H9 (cell line): ENCODE measurements at regions not wholly inside any gene's neighbourhood (a gene's known extent, or its start where the extent isn't known, plus 50 kb on each side); places are given as distances from the start of the nearest gene placed in this dataset.

Experiments
- DNase-seq: peaks from one replicate; pipeline ENCODE4 v3.0.0-alpha.2; 2017
- H2AFZ ChIP-seq: one replicate; pipeline ENCODE4 v1.6.1; 2013; ENCODE audit warnings: mild to moderate bottlenecking, low read length, control low read depth, moderate library complexity
- H2AK5ac ChIP-seq: 2 replicates; pipeline ENCODE4 v1.6.1; 2013; ENCODE audit warnings: low read length, control low read depth, mixed read lengths; ENCODE audit not compliant: insufficient read length
- H2BK120ac ChIP-seq: one replicate; pipeline ENCODE4 v1.6.1; 2013; ENCODE audit warnings: low read depth, mild to moderate bottlenecking, low read length, control low read depth, inconsistent platforms; ENCODE audit not compliant: poor library complexity, severe bottlenecking
- H2BK12ac ChIP-seq: 2 replicates; pipeline ENCODE4 v1.6.1; 2013; ENCODE audit warnings: low read length, control low read depth, mixed read lengths, low read depth; ENCODE audit not compliant: insufficient read length
- H2BK15ac ChIP-seq: 2 replicates; pipeline ENCODE4 v1.6.1; 2013; ENCODE audit warnings: low read depth, low read length, control low read depth
- H2BK20ac ChIP-seq: one replicate; pipeline ENCODE4 v1.6.1; 2013; ENCODE audit warnings: low read depth, mild to moderate bottlenecking, low read length, control low read depth, inconsistent platforms; ENCODE audit not compliant: poor library complexity, severe bottlenecking
- H2BK5ac ChIP-seq: 2 replicates; pipeline ENCODE4 v1.6.1; 2013; ENCODE audit warnings: low read length, control low read depth, mixed read lengths; ENCODE audit not compliant: insufficient read length
- H3K14ac ChIP-seq: 2 replicates; pipeline ENCODE4 v1.6.1; 2013; ENCODE audit warnings: low read length, control low read depth; ENCODE audit not compliant: insufficient read depth
- H3K18ac ChIP-seq: 2 replicates; pipeline ENCODE4 v1.6.1; 2013; ENCODE audit warnings: low read depth, mild to moderate bottlenecking, mixed read lengths, low read length, control low read depth; ENCODE audit not compliant: insufficient read length
- H3K23ac ChIP-seq: 2 replicates; pipeline ENCODE4 v1.6.1; 2013; ENCODE audit warnings: low read length, control low read depth, mixed read lengths, low read depth; ENCODE audit not compliant: insufficient read length
- H3K23me2 ChIP-seq: 2 replicates; pipeline ENCODE4 v1.6.1; 2013; ENCODE audit warnings: low read depth, mild to moderate bottlenecking, mixed read lengths, low read length, control low read depth; ENCODE audit not compliant: insufficient read length, poor library complexity, severe bottlenecking
- H3K27ac ChIP-seq: 2 replicates; pipeline ENCODE4 v1.5.1; 2013; ENCODE audit warnings: low read length, control low read depth, mixed read lengths, low read depth; ENCODE audit not compliant: insufficient read length
- H3K27me3 ChIP-seq: 2 replicates; pipeline ENCODE4 v1.6.1; 2013; ENCODE audit warnings: low read length, control low read depth, inconsistent platforms; ENCODE audit not compliant: insufficient read depth
- H3K4ac ChIP-seq: 2 replicates; pipeline ENCODE4 v1.6.1; 2013; ENCODE audit warnings: low read depth, mild to moderate bottlenecking, control low read depth, inconsistent platforms, low read length, moderate library complexity
- H3K4me1 ChIP-seq: 2 replicates; pipeline ENCODE4 v1.6.1; 2013; ENCODE audit warnings: low read length, control low read depth, inconsistent platforms; ENCODE audit not compliant: insufficient read depth
- H3K4me2 ChIP-seq: 2 replicates; pipeline ENCODE4 v1.6.1; 2013; ENCODE audit warnings: low read length, control low read depth, mixed read lengths; ENCODE audit not compliant: insufficient read length, insufficient read depth
- H3K56ac ChIP-seq: 2 replicates; pipeline ENCODE4 v1.6.1; 2013; ENCODE audit warnings: low read depth, mild to moderate bottlenecking, mixed read lengths, low read length, control low read depth; ENCODE audit not compliant: insufficient read length
- H3K79me1 ChIP-seq: 2 replicates; pipeline ENCODE4 v1.6.1; 2013; ENCODE audit warnings: low read depth, mild to moderate bottlenecking, moderate library complexity, low read length, control low read depth, inconsistent platforms; ENCODE audit not compliant: insufficient read depth, poor library complexity, severe bottlenecking
- H3K79me2 ChIP-seq: 2 replicates; pipeline ENCODE4 v1.6.1; 2013; ENCODE audit warnings: low read length, control low read depth, inconsistent platforms; ENCODE audit not compliant: insufficient read depth
- H3K9ac ChIP-seq: 2 replicates; pipeline ENCODE4 v1.6.1; 2013; ENCODE audit warnings: low read length, control low read depth, mixed read lengths; ENCODE audit not compliant: insufficient read length; ENCODE audit errors: extremely low read depth
- H3K9me3 ChIP-seq: one replicate; pipeline ENCODE4 v1.6.1; 2013; ENCODE audit warnings: low read depth, low read length, inconsistent platforms; ENCODE audit not compliant: control insufficient read depth
- H3T11ph ChIP-seq: one replicate; pipeline ENCODE4 v1.6.1; 2013; ENCODE audit warnings: mild to moderate bottlenecking, low read length, control low read depth, inconsistent platforms
- H4K20me1 ChIP-seq: one replicate; pipeline ENCODE4 v1.6.1; 2013; ENCODE audit not compliant: control insufficient read depth, insufficient read length, insufficient read depth
- H4K5ac ChIP-seq: 2 replicates; pipeline ENCODE4 v1.6.1; 2013; ENCODE audit warnings: low read depth, mild to moderate bottlenecking, mixed read lengths, low read length, control low read depth; ENCODE audit not compliant: insufficient read length
- H4K8ac ChIP-seq: replicated peaks from 2 replicates; pipeline ENCODE4 v1.6.1; 2013; ENCODE audit warnings: low read length, control low read depth, mixed read lengths, low read depth; ENCODE audit not compliant: insufficient read length
- H4K91ac ChIP-seq: 2 replicates; pipeline ENCODE4 v1.6.1; 2013; ENCODE audit warnings: low read depth, mild to moderate bottlenecking, moderate library complexity, mixed read lengths, low read length, control low read depth; ENCODE audit not compliant: insufficient read length
- H3K27ac Mint-ChIP-seq, 3 experiments: 2 replicates in 2 of 3; 3 replicates in 1 of 3; pipeline ENCODE4 v1.8.0; 2020 to 2021; ENCODE audit warnings: mixed read lengths in 3 of 3, mild to moderate bottlenecking in 1 of 3, moderate library complexity in 1 of 3
- H3K27me3 Mint-ChIP-seq: 2 replicates; pipeline ENCODE4 v1.8.0; 2021; ENCODE audit warnings: low read depth, mild to moderate bottlenecking, moderate library complexity, mixed read lengths
- H3K36me3 Mint-ChIP-seq, 3 experiments: 2 replicates in 2 of 3; 3 replicates in 1 of 3; pipeline ENCODE4 v1.8.0; 2020 to 2021; ENCODE audit warnings: low read depth in 3 of 3, mixed read lengths in 3 of 3; ENCODE audit not compliant: insufficient read depth in 1 of 3
- H3K4me1 Mint-ChIP-seq, 2 experiments: 2 replicates each; pipeline ENCODE4 v1.8.0; 2020; ENCODE audit warnings: mixed read lengths in 2 of 2
- H3K4me3 Mint-ChIP-seq, 2 experiments: 2 replicates in 1 of 2; 3 replicates in 1 of 2; pipeline ENCODE4 v1.8.0; 2020 to 2021; ENCODE audit warnings: mild to moderate bottlenecking in 2 of 2, mixed read lengths in 2 of 2, moderate library complexity in 1 of 2
- H3K9me3 Mint-ChIP-seq, 2 experiments: 2 replicates in 1 of 2; 3 replicates in 1 of 2; pipeline ENCODE4 v1.8.0; 2020; ENCODE audit warnings: mild to moderate bottlenecking in 2 of 2, mixed read lengths in 2 of 2, moderate library complexity in 1 of 2
- CTCF ChIP-seq: fragments of 200-600 bp; sonication (generic); conservative IDR thresholded peaks from 3 replicates; pipeline ENCODE4 v1.8.0; 2021; ENCODE audit warnings: antibody characterized with exemption, mild to moderate bottlenecking
- WGBS: extraction: QIAGEN DNeasy Blood & Tissue Kit; methylation state at CpG from one replicate; pipeline ENCODE4 v1.1.7; 2013; ENCODE audit warnings: missing lambda C conversion rate, low lambda C conversion rate, mixed read lengths; ENCODE audit not compliant: insufficient read length; ENCODE audit errors: extremely low coverage; 5-methylcytosine and 5-hydroxymethylcytosine counted together

DNA sequence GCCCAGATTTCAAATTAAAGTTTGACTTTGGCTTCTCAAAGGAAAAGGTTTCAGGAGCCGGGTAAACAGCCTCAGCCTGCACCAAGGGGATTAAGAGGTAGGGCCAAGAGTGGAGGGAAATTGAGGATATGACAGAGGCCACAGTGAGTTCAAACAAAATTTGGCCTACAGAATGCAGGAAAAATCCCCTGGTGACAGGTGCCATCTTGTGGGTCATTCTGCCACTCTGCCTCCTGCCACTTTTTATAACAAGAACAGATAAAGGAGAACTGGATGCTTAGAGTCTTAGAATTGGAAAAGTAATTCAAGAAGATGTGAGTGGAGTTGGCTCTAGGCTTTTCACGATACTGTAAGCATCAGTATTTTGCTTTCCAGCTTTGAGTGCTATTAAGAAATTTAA, 253.2 kb downstream of the NR2F2 start:
- no peaks in the 10 kb centered on the region for H4K20me1 ChIP-seq
- H3K23me2 ChIP-seq: no peaks in the 10 kb centered on the region
- peaks cover 17 to 31% of the 10 kb centered on the region in 2 experiments for H3K4me1 Mint-ChIP-seq

More for the DNA sequence above, 253.2 kb downstream of the NR2F2 start:
- Mint-ChIP-seq H3K27me3 (peaks cover 2% of the 10 kb centered on the region), H3K9me3 (no peaks in the 10 kb centered on the region), H3K27ac (no peak overlapping the region), H3K36me3 (no peaks in the 10 kb centered on the region), H3K4me3 (no peak overlapping the region)
- no peak overlapping the region for H4K5ac ChIP-seq
- no peak overlapping the region for H3K23ac ChIP-seq
- no peaks in the 10 kb centered on the region for H3K4me1 ChIP-seq
- no peak overlapping the region for H2BK15ac ChIP-seq
- H2AFZ ChIP-seq: no peak overlapping the region
- no peaks in the 10 kb centered on the region for H3K79me1 ChIP-seq
- H3K27me3 ChIP-seq: no peaks in the 10 kb centered on the region; the same call in 1 of the 2 replicates
- no peaks in the 10 kb centered on the region for H3K79me2 ChIP-seq
- no peak overlapping the region for H2AK5ac ChIP-seq
- no peak overlapping the region for H3K56ac ChIP-seq
- no peak overlapping the region for H2BK12ac ChIP-seq
- no peak overlapping the region for H3K27ac ChIP-seq
- no peak overlapping the region for H4K91ac ChIP-seq
- no peaks in the 10 kb centered on the region for H3K9me3 ChIP-seq
- no peak overlapping the region for H3K18ac ChIP-seq
- H2BK120ac ChIP-seq: no peak overlapping the region
- H4K8ac ChIP-seq: no peak overlapping the region
- H3K14ac ChIP-seq: no peak overlapping the region
- H3T11ph ChIP-seq: no peak overlapping the region
- H2BK20ac ChIP-seq: no peak overlapping the region
- DNase-seq: no peak
- no peak overlapping the region for H3K4me2 ChIP-seq
- no peak overlapping the region for H3K9ac ChIP-seq
- no peak overlapping the region for H2BK5ac ChIP-seq
- no peak for TF ChIP-seq CTCF
- WGBS: no CpG with 5 or more reads among the region's 2 CpGs
- H3K4ac ChIP-seq: no peak overlapping the region
